Endothelial cell of umbilical vein (primary cell): ENCODE measurements at regions not wholly inside any gene's neighbourhood (a gene's known extent, or its start where the extent isn't known, plus 50 kb on each side); places are given as distances from the start of the nearest gene placed in this dataset.

Experiments used
- BruUV-seq: library from RNA; stranded (reverse); fragments of 400-500 nt; replicated peaks from 2 replicates; lab custom pipeline; 2021; lab: Mats Ljungman, UMichigan
- CTCF ChIA-PET: fragments of 300-600, 350-600 bp; sonication (Branson Sonifier 250); formaldehyde crosslinking; loops from one replicate; lab custom pipeline; 2021; ENCODE audit warnings: antibody characterized with exemption, inconsistent platforms; lab: Charles Lee
- POLR2A ChIA-PET: fragments of 300-600, 350-600 bp; sonication (Branson Sonifier 250); formaldehyde crosslinking; loops from one replicate; lab custom pipeline; 2021; ENCODE audit warnings: antibody characterized with exemption, inconsistent platforms; lab: Charles Lee
- DNase-seq: peaks from one replicate; pipeline ENCODE4 v3.0.0-alpha.2; 2011; ENCODE audit warnings: low read depth, low spot score
- FAIRE-seq: peaks from 2 replicates; lab custom pipeline; 2011; peaks lifted over from hg19 to GRCh38; lab: Jason Lieb, UNC
- H2AFZ ChIP-seq: 2 replicates; pipeline ENCODE4 v1.6.0; 2012; ENCODE audit warnings: low read depth, low read length, control low read depth, inconsistent platforms
- H3K27ac ChIP-seq: 2 replicates; pipeline ENCODE4 v1.5.1; 2011; ENCODE audit warnings: low read depth, mild to moderate bottlenecking, control low read depth, low read length, moderate library complexity; ENCODE audit not compliant: insufficient read depth
- H3K27me3 ChIP-seq, 2 experiments: 2 replicates each; pipeline versions ENCODE4 v1.6.0 to v1.6.1; 2011; ENCODE audit warnings: low read length in 2 of 2, mixed read lengths in 1 of 2; ENCODE audit not compliant: control insufficient read depth in 2 of 2, insufficient read depth in 2 of 2
- H3K36me3 ChIP-seq, 2 experiments: 2 replicates in 1 of 2; 3 replicates in 1 of 2; pipeline ENCODE4 v1.5.1; 2011; ENCODE audit warnings: low read length in 2 of 2, mild to moderate bottlenecking in 1 of 2, moderate library complexity in 1 of 2; ENCODE audit not compliant: control insufficient read depth in 2 of 2, insufficient read depth in 2 of 2; ENCODE audit errors: extremely low read depth in 1 of 2
- H3K4me1 ChIP-seq: 3 replicates; pipeline ENCODE4 v1.5.1; 2011; ENCODE audit warnings: mild to moderate bottlenecking, low read length; ENCODE audit not compliant: control insufficient read depth, insufficient read depth; ENCODE audit errors: extremely low read depth
- H3K4me2 ChIP-seq: 2 replicates; pipeline ENCODE4 v1.6.1; 2011; ENCODE audit warnings: low read length, control low read depth, mixed read lengths; ENCODE audit not compliant: insufficient read depth
- H3K4me3 ChIP-seq, 3 experiments: fragments of 200-600 bp in 1 of 3; sonication (generic), shearing (Covaris generic) in 1 of 3; replicated peaks in 1 of 3; 2 replicates each; pipeline ENCODE4 v1.5.1; 2011 to 2016; ENCODE audit warnings: control low read depth in 3 of 3, low read length in 3 of 3, mild to moderate bottlenecking in 2 of 3, inconsistent platforms in 1 of 3, low read depth in 1 of 3, moderate library complexity in 1 of 3; ENCODE audit not compliant: insufficient read depth in 1 of 3
- H3K79me2 ChIP-seq: 2 replicates; pipeline ENCODE4 v1.6.0; 2012; ENCODE audit warnings: low read length, inconsistent platforms; ENCODE audit not compliant: control insufficient read depth, insufficient read depth
- H3K9ac ChIP-seq: replicated peaks from 2 replicates; pipeline ENCODE3; 2011; ENCODE audit warnings: low read length, control low read depth; ENCODE audit not compliant: insufficient read depth; ENCODE audit errors: extremely low read depth
- H3K9me1 ChIP-seq: replicated peaks from 3 replicates; pipeline ENCODE4 v1.6.0; 2011; ENCODE audit warnings: mild to moderate bottlenecking, low read length; ENCODE audit not compliant: control insufficient read depth, insufficient read depth; ENCODE audit errors: extremely low read depth
- H3K9me3 ChIP-seq: replicated peaks from 2 replicates; pipeline ENCODE4 v1.5.1; 2012; ENCODE audit warnings: low read length, inconsistent platforms; ENCODE audit not compliant: control insufficient read depth, insufficient read depth
- H4K20me1 ChIP-seq: replicated peaks from 2 replicates; pipeline ENCODE3; 2011; ENCODE audit warnings: mild to moderate bottlenecking, low read length; ENCODE audit not compliant: control insufficient read depth, insufficient read depth; ENCODE audit errors: extremely low read depth
- CTCF ChIP-seq, 2 donors: IDR thresholded peaks; 1 replicate in 1 of 2; 2 replicates in 1 of 2; pipeline ENCODE4 v1.5.1; 2011; ENCODE audit warnings: low read length in 2 of 2, mild to moderate bottlenecking in 2 of 2, moderate library complexity in 2 of 2, control low read depth in 1 of 2, inconsistent platforms in 1 of 2, low read depth in 1 of 2; ENCODE audit not compliant: insufficient read depth in 1 of 2; ENCODE audit errors: extremely low read depth in 1 of 2
- EZH2 ChIP-seq: IDR thresholded peaks from 2 replicates; pipeline ENCODE4 v1.6.1; 2012; ENCODE audit warnings: borderline replicate concordance, low read depth, mild to moderate bottlenecking, moderate library complexity, low read length, inconsistent platforms; ENCODE audit not compliant: severe bottlenecking
- FOS ChIP-seq: IDR thresholded peaks from 2 replicates; pipeline ENCODE4 v1.6.1; 2011; ENCODE audit warnings: mild to moderate bottlenecking, low read length, moderate library complexity, borderline replicate concordance; ENCODE audit not compliant: insufficient read depth
- GATA2 ChIP-seq: IDR thresholded peaks from 2 replicates; pipeline ENCODE4 v1.7.0; 2011; ENCODE audit warnings: low read depth, mild to moderate bottlenecking, moderate library complexity, mixed read lengths, low read length; ENCODE audit not compliant: insufficient read length, insufficient read depth
- JUN ChIP-seq: IDR thresholded peaks from 2 replicates; pipeline ENCODE4 v1.6.1; 2011; ENCODE audit warnings: borderline replicate concordance, low read depth; ENCODE audit not compliant: insufficient read length, insufficient read depth
- MYC ChIP-seq: IDR thresholded peaks from one replicate; pipeline ENCODE4 v1.6.1; 2011; ENCODE audit warnings: mild to moderate bottlenecking, low read depth, low read length
- POLR2A ChIP-seq: IDR thresholded peaks from 2 replicates; pipeline ENCODE4 v1.6.1; 2012; ENCODE audit warnings: low read depth, mild to moderate bottlenecking, control low read depth, low read length
- POLR2AphosphoS5 ChIP-seq: IDR thresholded peaks from 2 replicates; pipeline ENCODE4 v1.6.1; 2012; ENCODE audit warnings: low read depth, mild to moderate bottlenecking, control low read depth, low read length, moderate library complexity; ENCODE audit not compliant: insufficient read depth
- dilution Hi-C: fragments of 300-500 bp; cut with MboI; formaldehyde crosslinking; loops from one replicate; pipeline ENCODE4 v1.15.0; 2019; ENCODE audit warnings: low sequenced_read_pairs; ENCODE audit not compliant: extremely low pct_ligation_motif_present
- intact Hi-C: fragments of 100-400 bp; cut with micrococcal nuclease; formaldehyde crosslinking; loops from one replicate; pipeline ENCODE4 v1.10.0; 2022
- TF ChIP-seq, protein P1 (sequence below): IDR thresholded peaks from 2 replicates; pipeline ENCODE4 v1.6.1; 2011; ENCODE audit not compliant: insufficient read depth, insufficient read length

DNA sequence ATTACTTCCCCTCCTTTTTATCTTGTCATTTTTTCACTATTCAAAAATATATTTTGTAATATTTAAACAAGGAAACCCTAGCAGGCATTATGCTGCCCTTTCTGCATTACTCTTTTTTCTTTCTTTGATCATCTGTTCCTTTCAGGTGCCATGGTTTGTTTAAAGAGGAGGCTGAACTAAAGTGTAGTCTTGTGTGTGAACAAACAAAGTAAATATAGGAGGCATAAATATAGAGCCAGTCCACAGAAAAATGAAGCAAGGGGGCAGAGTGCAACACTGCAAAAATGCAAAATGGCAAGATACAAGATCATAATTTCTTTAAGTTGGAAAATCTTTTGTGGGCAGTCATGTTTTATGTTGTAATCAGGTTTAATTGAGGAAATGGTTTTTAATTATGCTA lies 947.3 kb upstream of the COX7C start:
- Histone ChIP-seq H3K36me3 (no peaks in the 10 kb centered on the region), H4K20me1 (no peaks in the 10 kb centered on the region), H3K4me1 (no peaks in the 10 kb centered on the region), H3K27me3 (no peaks in the 10 kb centered on the region), H3K79me2 (no peaks in the 10 kb centered on the region), H3K4me3 (no peak overlapping the region), H3K9ac (no peak overlapping the region), H3K4me2 (no peak overlapping the region), H3K9me1 (no peaks in the 10 kb centered on the region), H3K27ac (no peak overlapping the region), H2AFZ (no peak overlapping the region), H3K9me3 (peaks cover 4% of the 10 kb centered on the region)
- intact Hi-C loops (no loop called here), dilution Hi-C loops (no loop called here)
- TF ChIP-seq, protein P1, sequence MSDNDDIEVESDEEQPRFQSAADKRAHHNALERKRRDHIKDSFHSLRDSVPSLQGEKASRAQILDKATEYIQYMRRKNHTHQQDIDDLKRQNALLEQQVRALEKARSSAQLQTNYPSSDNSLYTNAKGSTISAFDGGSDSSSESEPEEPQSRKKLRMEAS: no peak
- TF ChIP-seq CTCF (IDR thresholded peaks at IDR 0.05; ENCODE audit: extremely low read depth in 1 of 2, insufficient read depth in 1 of 2, low read depth in 1 of 2, low read length in 2 of 2): no peak
- no peak for TF ChIP-seq GATA2
- no peak for TF ChIP-seq POLR2AphosphoS5
- TF ChIP-seq POLR2A: no peak
- TF ChIP-seq MYC: no peak
- no peak for TF ChIP-seq EZH2
- no peak for TF ChIP-seq JUN
- no peak for TF ChIP-seq FOS
- DNase-seq: no peak
- no peak for FAIRE-seq
- POLR2A ChIA-PET: no interaction called here
- BruUV-seq: no TSS peak
- CTCF ChIA-PET: no interaction called here
